Gastrocnemius medialis (tissue), 4 donors: ENCODE measurements at regions not wholly inside any gene's neighbourhood (a gene's known extent, or its start where the extent isn't known, plus 50 kb on each side); places are given as distances from the start of the nearest gene placed in this dataset.

Source experiments
- ATAC-seq, 2 donors: fragments of 150-250 bp; one replicate each; pipeline ENCODE4 v1.9.1; 2016
- DNase-seq, 2 donors: peaks; one replicate each; pipeline ENCODE4 v3.0.0-alpha.2; 2019
- H3K27ac ChIP-seq, 4 donors: fragments of 200-600 bp; sonication (generic); 1 replicate in 1 of 4; 2 replicates in 3 of 4; pipeline ENCODE4 v1.5.1; 2016 to 2018; ENCODE audit warnings: mild to moderate bottlenecking in 2 of 4, moderate library complexity in 1 of 4
- H3K27me3 ChIP-seq, 3 donors: fragments of 200-600 bp; sonication (generic) in 2 of 3; 1 replicate in 1 of 3; 2 replicates in 2 of 3; pipeline versions ENCODE4 v1.5.1 to v1.6.0; 2016 to 2019; ENCODE audit warnings: mild to moderate bottlenecking in 1 of 3, moderate library complexity in 1 of 3
- H3K36me3 ChIP-seq, 2 donors: fragments of 200-600 bp; sonication (generic) in 1 of 2; one replicate each; pipeline ENCODE4 v1.5.1; 2017 to 2018
- H3K4me1 ChIP-seq, 2 donors: fragments of 200-600 bp; sonication (generic) in 1 of 2; one replicate each; pipeline ENCODE4 v1.5.1; 2016 to 2017; ENCODE audit warnings: mild to moderate bottlenecking in 2 of 2
- H3K4me3 ChIP-seq, 4 donors: fragments of 200-600 bp; sonication (generic) in 3 of 4; 1 replicate in 1 of 4; 2 replicates in 3 of 4; pipeline ENCODE4 v1.5.1; 2016 to 2019; ENCODE audit warnings: mild to moderate bottlenecking in 2 of 4
- H3K9me3 ChIP-seq, 3 donors: fragments of 200-600 bp; sonication (generic) in 2 of 3; 1 replicate in 1 of 3; 2 replicates in 2 of 3; pipeline ENCODE4 v1.5.1; 2016 to 2019
- CTCF ChIP-seq, 5 experiments: fragments of 450-650 bp in 3 of 5; fragments of 200-600 bp in 2 of 5; sonication (generic) in 2 of 5; IDR thresholded peaks in 4 of 5; conservative IDR thresholded peaks in 1 of 5; 1 replicate in 4 of 5; 2 replicates in 1 of 5; pipeline ENCODE4 v1.5.1; 2016 to 2019; ENCODE audit warnings: antibody characterized with exemption in 5 of 5, mild to moderate bottlenecking in 3 of 5, moderate library complexity in 3 of 5
- POLR2A ChIP-seq, 2 donors: fragments of 450-650 bp; IDR thresholded peaks; one replicate each; pipeline ENCODE4 v1.6.1; 2017; ENCODE audit warnings: antibody characterized with exemption in 2 of 2, mild to moderate bottlenecking in 2 of 2, moderate library complexity in 2 of 2
- in situ Hi-C, 4 donors: fragments of 200-750 bp; cut with MboI; loops; one replicate each; pipeline versions ENCODE4 v1.15.0 to v1.8.0; 2017; ENCODE audit warnings: low sequenced_read_pairs in 4 of 4
- intact Hi-C: fragments of 100-400 bp; cut with DNase I; formaldehyde crosslinking; loops from one replicate; pipeline ENCODE4 v1.15.1; 2023; ENCODE audit warnings: low total_unique reads

DNA sequence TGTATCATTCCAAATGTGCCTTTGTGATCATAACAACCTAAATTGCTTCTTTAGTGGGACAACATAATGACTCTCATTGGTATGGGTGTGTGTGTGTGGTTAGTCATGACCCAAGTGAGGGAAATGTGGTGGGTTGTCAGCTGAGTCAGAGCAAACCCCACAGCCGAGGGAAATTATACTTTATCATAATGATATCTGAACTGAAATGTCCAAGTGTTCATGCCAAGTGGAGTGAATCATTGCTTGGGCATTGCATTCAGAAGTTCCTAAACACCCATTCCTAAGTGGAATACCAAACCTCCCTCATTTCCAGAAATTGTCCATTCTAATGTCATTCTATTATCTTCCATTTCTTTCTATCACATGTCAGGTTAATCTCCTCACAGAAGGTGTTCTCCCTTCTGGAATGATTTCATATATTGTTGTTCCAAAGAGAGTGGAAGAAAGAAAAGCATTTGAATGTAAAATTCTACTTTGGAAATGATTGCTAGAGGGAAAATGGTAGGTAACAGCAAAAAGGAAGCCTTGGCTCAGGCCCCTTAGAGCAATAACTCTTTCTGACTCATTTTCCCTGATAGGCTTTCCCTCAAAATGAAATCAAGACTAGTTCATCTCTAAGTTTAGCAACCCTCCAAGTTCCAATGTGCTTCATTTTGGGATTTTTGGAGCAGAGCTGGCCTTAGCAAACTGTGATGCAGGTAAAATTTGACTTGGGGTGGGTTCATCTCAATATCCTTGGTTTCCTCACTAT, 230.7 kb upstream of the KCNIP4 start:
- TF ChIP-seq POLR2A (IDR thresholded peaks at IDR 0.05): no peak
- H3K27ac ChIP-seq: no peak overlapping the region
- H3K9me3 ChIP-seq: no peaks in the 10 kb centered on the region
- no peak overlapping the region for H3K4me3 ChIP-seq
- intact Hi-C loops (no loop called here), in situ Hi-C loops (no loop called here)
- no peaks in the 10 kb centered on the region for H3K27me3 ChIP-seq
- DNase-seq (no peak), ATAC-seq (no peak)
- no peaks in the 10 kb centered on the region for H3K4me1 ChIP-seq
- no peaks in the 10 kb centered on the region for H3K36me3 ChIP-seq

GRCh38 chr4:22174640-22175039, 226.1 kb upstream of the KCNIP4 start:
- no peak overlapping the region for H3K27ac ChIP-seq
- intact Hi-C loops (no loop called here), in situ Hi-C loops (no loop called here)
- no peaks in the 10 kb centered on the region for H3K36me3 ChIP-seq
- H3K27me3 ChIP-seq: no peaks in the 10 kb centered on the region
- no peaks in the 10 kb centered on the region for H3K9me3 ChIP-seq
- DNase-seq (no peak), ATAC-seq (no peak)
- H3K4me1 ChIP-seq: no peaks in the 10 kb centered on the region
- no peak for TF ChIP-seq POLR2A (IDR thresholded peaks at IDR 0.05)
- TF ChIP-seq CTCF (IDR thresholded peaks at IDR 0.05 in 4 of 5, conservative IDR thresholded peaks at IDR 0.05 in 1 of 5): no peak
- no peak overlapping the region for H3K4me3 ChIP-seq

GRCh38 chr4:22170353-22170752, 221.8 kb upstream of the KCNIP4 start:
- no peaks in the 10 kb centered on the region for H3K4me1 ChIP-seq
- intact Hi-C loops: no loop called here
- H3K4me3 ChIP-seq: no peak overlapping the region
- TF ChIP-seq POLR2A (IDR thresholded peaks at IDR 0.05) (no peak), CTCF (IDR thresholded peaks at IDR 0.05 in 4 of 5, conservative IDR thresholded peaks at IDR 0.05 in 1 of 5) (no peak)
- no peaks in the 10 kb centered on the region for H3K27me3 ChIP-seq
- no peak for DNase-seq
- no peaks in the 10 kb centered on the region for H3K9me3 ChIP-seq
- H3K36me3 ChIP-seq: no peaks in the 10 kb centered on the region
- H3K27ac ChIP-seq: no peak overlapping the region
- in situ Hi-C loops: no loop called here
- ATAC-seq: no peak

GRCh38 chr4:22167201-22167600, 218.6 kb upstream of the KCNIP4 start:
- TF ChIP-seq POLR2A (IDR thresholded peaks at IDR 0.05): no peak
- TF ChIP-seq CTCF (IDR thresholded peaks at IDR 0.05 in 4 of 5, conservative IDR thresholded peaks at IDR 0.05 in 1 of 5): no peak
- Histone ChIP-seq H3K9me3 (no peaks in the 10 kb centered on the region), H3K4me1 (no peaks in the 10 kb centered on the region), H3K4me3 (no peak overlapping the region), H3K36me3 (no peaks in the 10 kb centered on the region), H3K27ac (no peak overlapping the region), H3K27me3 (no peaks in the 10 kb centered on the region)
- intact Hi-C loops (no loop called here), in situ Hi-C loops (no loop called here)
- ATAC-seq (no peak), DNase-seq (no peak)

DNA sequence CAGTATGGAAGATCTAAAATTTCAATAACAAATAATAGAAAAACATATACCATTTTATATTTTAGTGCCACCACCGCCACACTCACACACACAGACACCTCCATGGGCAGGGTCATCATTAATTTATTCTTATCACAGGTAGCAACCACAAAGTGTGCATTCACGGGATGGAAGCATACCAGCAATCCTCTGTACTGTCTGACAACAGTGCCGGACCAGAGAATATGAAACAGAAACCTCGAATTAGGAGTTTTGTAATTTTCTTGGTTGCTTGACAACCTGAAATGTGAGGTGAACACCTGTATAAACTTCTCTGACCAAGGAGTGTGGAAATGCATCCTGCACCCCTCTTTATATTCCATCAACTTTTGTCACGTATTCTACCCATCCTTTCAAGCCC, 213.9 kb upstream of the KCNIP4 start:
- Histone ChIP-seq H3K9me3 (no peaks in the 10 kb centered on the region), H3K27ac (no peak overlapping the region), H3K36me3 (no peaks in the 10 kb centered on the region), H3K4me1 (no peaks in the 10 kb centered on the region), H3K27me3 (no peaks in the 10 kb centered on the region), H3K4me3 (no peak overlapping the region)
- DNase-seq: no peak
- in situ Hi-C loops: no loop called here
- no peak for ATAC-seq
- intact Hi-C loops: no loop called here
- no peak for TF ChIP-seq CTCF (IDR thresholded peaks at IDR 0.05 in 4 of 5, conservative IDR thresholded peaks at IDR 0.05 in 1 of 5)
- no peak for TF ChIP-seq POLR2A (IDR thresholded peaks at IDR 0.05)
